Loucy (cell line): ENCODE measurements at regions not wholly inside any gene's neighbourhood (a gene's known extent, or its start where the extent isn't known, plus 50 kb on each side); places are given as distances from the start of the nearest gene placed in this dataset.

Source experiments
- H2AFZ ChIP-seq: fragments of 200-600 bp; sonication (generic); 2 replicates; pipeline ENCODE4 v1.6.0; 2016; ENCODE audit warnings: antibody characterized with exemption, mild to moderate bottlenecking, low read length, moderate library complexity
- H3F3A ChIP-seq: fragments of 200-600 bp; 2 replicates; pipeline ENCODE4 v1.6.0; 2016; ENCODE audit warnings: antibody characterized with exemption, low read depth, mild to moderate bottlenecking
- H3K27me3 ChIP-seq: fragments of 200-600 bp; sonication (generic); 2 replicates; pipeline ENCODE4 v1.6.1; 2014; ENCODE audit warnings: low read length, mild to moderate bottlenecking; ENCODE audit not compliant: insufficient read depth, poor library complexity, severe bottlenecking
- H3K36me3 ChIP-seq: fragments of 200-600 bp; sonication (generic); 2 replicates; pipeline ENCODE4 v1.6.1; 2016; ENCODE audit warnings: low read length; ENCODE audit not compliant: insufficient read depth
- H3K4me1 ChIP-seq: fragments of 200-600 bp; sonication (generic); 2 replicates; pipeline ENCODE4 v1.5.1; 2014; ENCODE audit warnings: low read length, mild to moderate bottlenecking; ENCODE audit not compliant: insufficient read depth, poor library complexity, severe bottlenecking
- H3K4me2 ChIP-seq: fragments of 200-600 bp; sonication (generic); 2 replicates; pipeline ENCODE4 v1.6.0; 2014; ENCODE audit warnings: antibody characterized with exemption, low read length, low read depth, mild to moderate bottlenecking; ENCODE audit not compliant: poor library complexity, severe bottlenecking
- H3K4me3 ChIP-seq: fragments of 200-600 bp; sonication (generic); 2 replicates; pipeline ENCODE4 v1.5.1; 2014; ENCODE audit warnings: low read length, mild to moderate bottlenecking, mixed read lengths; ENCODE audit not compliant: poor library complexity, severe bottlenecking
- H3K79me2 ChIP-seq: fragments of 200-600 bp; sonication (generic); 2 replicates; pipeline ENCODE4 v1.6.1; 2014; ENCODE audit warnings: low read length; ENCODE audit not compliant: insufficient read depth
- H3K9ac ChIP-seq: fragments of 200-600 bp; sonication (generic); 2 replicates; pipeline ENCODE4 v1.6.0; 2014; ENCODE audit warnings: mild to moderate bottlenecking, low read depth, low read length, moderate library complexity; ENCODE audit not compliant: poor library complexity, severe bottlenecking
- H3K9me2 ChIP-seq: fragments of 200-600 bp; sonication (generic); replicated peaks from 2 replicates; pipeline ENCODE4 v1.6.1; 2016; ENCODE audit warnings: low read depth, low read length, mixed read lengths
- H3K9me3 ChIP-seq: fragments of 200-600 bp; sonication (generic); 2 replicates; pipeline ENCODE4 v1.6.1; 2014; ENCODE audit warnings: mild to moderate bottlenecking, antibody characterized with exemption, low read length, low read depth; ENCODE audit not compliant: insufficient read depth
- H4K20me1 ChIP-seq: fragments of 200-600 bp; sonication (generic); 2 replicates; pipeline ENCODE4 v1.6.0; 2014; ENCODE audit warnings: antibody characterized with exemption, low read length, mild to moderate bottlenecking; ENCODE audit not compliant: insufficient read depth, poor library complexity, severe bottlenecking
- EZH2phosphoT487 ChIP-seq: fragments of 200-600 bp; IDR thresholded peaks from 2 replicates; pipeline ENCODE4 v1.6.1; 2018; ENCODE audit warnings: antibody characterized with exemption, mild to moderate bottlenecking, moderate library complexity, borderline replicate concordance
- TF ChIP-seq, protein P1 (sequence below): fragments of 200-600 bp; sonication (generic); conservative IDR thresholded peaks from 2 replicates; pipeline ENCODE4 v1.5.1; 2014; ENCODE audit warnings: mild to moderate bottlenecking, antibody characterized with exemption, low read length

DNA sequence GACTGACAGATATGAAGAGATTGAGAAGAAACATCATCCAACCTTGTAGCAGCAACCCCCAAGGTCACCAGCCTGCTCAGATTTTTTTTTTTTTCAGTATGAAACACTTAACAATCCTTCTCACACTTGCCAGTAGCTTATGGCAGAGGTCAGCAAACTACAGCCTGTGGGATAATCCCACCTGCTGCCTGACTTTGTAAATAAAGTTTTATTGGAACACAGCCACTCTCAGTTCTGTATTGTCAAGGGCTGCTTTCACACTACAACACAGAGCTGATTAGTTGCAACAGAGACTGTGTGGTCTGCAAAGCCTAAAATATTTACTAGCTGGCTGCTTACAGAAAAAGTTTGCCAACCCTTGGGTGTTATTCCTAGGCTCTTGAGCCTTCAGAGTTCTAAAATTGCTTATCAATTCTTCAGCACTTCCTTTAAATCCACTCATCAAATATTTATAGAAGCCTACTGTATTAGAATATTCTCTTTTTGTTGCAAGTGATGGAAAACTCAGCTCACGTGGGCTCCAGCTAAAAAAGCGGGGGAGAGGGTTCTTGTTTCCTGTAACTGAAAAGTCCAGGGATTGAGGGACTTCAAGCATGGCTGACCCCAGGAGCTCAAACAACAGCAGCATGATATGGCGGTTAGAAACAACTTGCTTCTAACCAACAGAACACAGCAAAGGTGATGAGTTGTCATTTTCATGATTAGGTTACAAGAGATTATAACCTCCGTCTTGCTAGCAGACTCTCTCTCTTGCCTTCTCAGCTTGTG is 246.1 kb downstream of the SHQ1 start:
- no peak for TF ChIP-seq EZH2phosphoT487
- TF ChIP-seq, protein P1, sequence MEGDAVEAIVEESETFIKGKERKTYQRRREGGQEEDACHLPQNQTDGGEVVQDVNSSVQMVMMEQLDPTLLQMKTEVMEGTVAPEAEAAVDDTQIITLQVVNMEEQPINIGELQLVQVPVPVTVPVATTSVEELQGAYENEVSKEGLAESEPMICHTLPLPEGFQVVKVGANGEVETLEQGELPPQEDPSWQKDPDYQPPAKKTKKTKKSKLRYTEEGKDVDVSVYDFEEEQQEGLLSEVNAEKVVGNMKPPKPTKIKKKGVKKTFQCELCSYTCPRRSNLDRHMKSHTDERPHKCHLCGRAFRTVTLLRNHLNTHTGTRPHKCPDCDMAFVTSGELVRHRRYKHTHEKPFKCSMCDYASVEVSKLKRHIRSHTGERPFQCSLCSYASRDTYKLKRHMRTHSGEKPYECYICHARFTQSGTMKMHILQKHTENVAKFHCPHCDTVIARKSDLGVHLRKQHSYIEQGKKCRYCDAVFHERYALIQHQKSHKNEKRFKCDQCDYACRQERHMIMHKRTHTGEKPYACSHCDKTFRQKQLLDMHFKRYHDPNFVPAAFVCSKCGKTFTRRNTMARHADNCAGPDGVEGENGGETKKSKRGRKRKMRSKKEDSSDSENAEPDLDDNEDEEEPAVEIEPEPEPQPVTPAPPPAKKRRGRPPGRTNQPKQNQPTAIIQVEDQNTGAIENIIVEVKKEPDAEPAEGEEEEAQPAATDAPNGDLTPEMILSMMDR = no peak
- Histone ChIP-seq H2AFZ (no peak overlapping the region), H3K4me1 (peaks cover 11% of the 10 kb centered on the region), H3K9me2 (no peaks in the 10 kb centered on the region), H3K36me3 (no peaks in the 10 kb centered on the region), H3K27me3 (no peaks in the 10 kb centered on the region), H3K4me2 (no peak overlapping the region), H3F3A (no peaks in the 10 kb centered on the region), H3K79me2 (no peaks in the 10 kb centered on the region), H4K20me1 (no peaks in the 10 kb centered on the region), H3K4me3 (no peak overlapping the region), H3K9ac (no peak overlapping the region), H3K9me3 (no peaks in the 10 kb centered on the region)

GRCh38 chr3:72601060-72601459 is 247.2 kb downstream of the SHQ1 start:
- H3F3A ChIP-seq = no peaks in the 10 kb centered on the region
- TF ChIP-seq, protein P1 = no peak
- TF ChIP-seq EZH2phosphoT487 = no peak
- no peaks in the 10 kb centered on the region for H3K9me3 ChIP-seq
- H3K9ac ChIP-seq = no peak overlapping the region
- no peaks in the 10 kb centered on the region for H3K9me2 ChIP-seq
- H4K20me1 ChIP-seq = no peaks in the 10 kb centered on the region
- no peaks in the 10 kb centered on the region for H3K27me3 ChIP-seq
- H3K79me2 ChIP-seq = no peaks in the 10 kb centered on the region
- peaks cover 4% of the 10 kb centered on the region for H3K4me1 ChIP-seq
- H3K4me3 ChIP-seq = no peak overlapping the region
- H3K4me2 ChIP-seq = no peak overlapping the region
- no peak overlapping the region for H2AFZ ChIP-seq
- H3K36me3 ChIP-seq = no peaks in the 10 kb centered on the region

DNA sequence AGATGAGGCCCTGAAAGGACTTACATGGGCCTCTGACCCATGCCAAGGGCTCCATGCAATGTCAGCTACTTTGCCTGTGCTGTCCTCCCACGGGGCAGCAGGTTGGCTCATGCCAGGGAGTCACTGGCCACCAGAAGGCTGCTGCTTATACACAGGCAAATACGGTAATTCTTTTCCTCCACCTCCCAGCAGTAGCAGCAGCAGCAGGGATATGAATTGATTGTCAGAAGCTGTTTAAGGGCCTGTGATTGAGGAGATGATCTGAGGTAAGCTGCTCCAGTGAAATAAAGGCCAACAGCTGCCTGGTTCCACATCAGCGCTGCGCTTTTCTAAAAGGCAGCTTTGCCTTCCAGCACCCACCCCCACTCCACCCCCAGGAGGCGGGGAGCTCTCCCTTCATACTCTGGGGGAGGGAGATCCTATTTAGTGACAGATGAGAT is 250.5 kb downstream of the SHQ1 start:
- no peak overlapping the region for H3K4me3 ChIP-seq
- H2AFZ ChIP-seq = no peak overlapping the region
- no peaks in the 10 kb centered on the region for H3F3A ChIP-seq
- no peaks in the 10 kb centered on the region for H3K27me3 ChIP-seq
- H3K9ac ChIP-seq = no peak overlapping the region
- no peaks in the 10 kb centered on the region for H4K20me1 ChIP-seq
- H3K36me3 ChIP-seq = no peaks in the 10 kb centered on the region
- peaks cover 8% of the 10 kb centered on the region for H3K4me1 ChIP-seq
- no peaks in the 10 kb centered on the region for H3K9me3 ChIP-seq
- no peaks in the 10 kb centered on the region for H3K9me2 ChIP-seq
- no peaks in the 10 kb centered on the region for H3K79me2 ChIP-seq
- no peak overlapping the region for H3K4me2 ChIP-seq
- TF ChIP-seq, protein P1 = no peak
- TF ChIP-seq EZH2phosphoT487 = no peak
